ENCODE measurements at regions not wholly inside any gene's neighbourhood (a gene's known extent, or its start where the extent isn't known, plus 50 kb on each side); places are given as distances from the start of the nearest gene placed in this dataset.

DNA sequence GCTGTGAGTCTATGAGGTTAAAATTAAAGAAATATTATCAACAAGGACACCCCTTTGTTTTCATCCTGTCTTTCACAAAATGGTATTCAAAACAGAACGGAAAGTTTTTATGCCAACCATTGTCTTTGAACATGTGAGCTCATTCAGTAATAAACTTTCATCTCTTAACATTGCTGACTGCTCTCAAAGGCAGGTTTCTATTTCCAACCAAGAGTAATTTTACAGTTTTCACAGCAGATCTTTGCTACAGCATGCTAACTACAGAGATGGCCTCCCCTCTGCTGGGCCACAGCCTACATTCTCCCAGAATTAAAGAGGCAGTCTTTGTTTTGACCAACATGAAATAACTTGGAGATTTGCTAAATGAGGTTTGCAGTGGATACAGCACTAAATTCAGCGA is 101.5 kb downstream of the DMRT2 start:
- TF ChIP-seq EZH2phosphoT487 (IDR thresholded peaks at IDR 0.05; ENCODE audit: borderline replicate concordance, low read depth, low read length): no peak
- TF ChIP-seq, protein P1, sequence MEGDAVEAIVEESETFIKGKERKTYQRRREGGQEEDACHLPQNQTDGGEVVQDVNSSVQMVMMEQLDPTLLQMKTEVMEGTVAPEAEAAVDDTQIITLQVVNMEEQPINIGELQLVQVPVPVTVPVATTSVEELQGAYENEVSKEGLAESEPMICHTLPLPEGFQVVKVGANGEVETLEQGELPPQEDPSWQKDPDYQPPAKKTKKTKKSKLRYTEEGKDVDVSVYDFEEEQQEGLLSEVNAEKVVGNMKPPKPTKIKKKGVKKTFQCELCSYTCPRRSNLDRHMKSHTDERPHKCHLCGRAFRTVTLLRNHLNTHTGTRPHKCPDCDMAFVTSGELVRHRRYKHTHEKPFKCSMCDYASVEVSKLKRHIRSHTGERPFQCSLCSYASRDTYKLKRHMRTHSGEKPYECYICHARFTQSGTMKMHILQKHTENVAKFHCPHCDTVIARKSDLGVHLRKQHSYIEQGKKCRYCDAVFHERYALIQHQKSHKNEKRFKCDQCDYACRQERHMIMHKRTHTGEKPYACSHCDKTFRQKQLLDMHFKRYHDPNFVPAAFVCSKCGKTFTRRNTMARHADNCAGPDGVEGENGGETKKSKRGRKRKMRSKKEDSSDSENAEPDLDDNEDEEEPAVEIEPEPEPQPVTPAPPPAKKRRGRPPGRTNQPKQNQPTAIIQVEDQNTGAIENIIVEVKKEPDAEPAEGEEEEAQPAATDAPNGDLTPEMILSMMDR (conservative IDR thresholded peaks at IDR 0.05; ENCODE audit: low read length): no peak

All from OCI-LY7 (cell line).